ENCODE measurements at regions not wholly inside any gene's neighbourhood (a gene's known extent, or its start where the extent isn't known, plus 50 kb on each side); places are given as distances from the start of the nearest gene placed in this dataset.

GRCh38 chr10:65275296-65275695 is 1650.5 kb upstream of the LRRTM3 start:
- no peak for TF ChIP-seq CTCF (IDR thresholded peaks at IDR 0.05; ENCODE audit: insufficient read depth, low read length, poor library complexity, severe bottlenecking)
- no peak for TF ChIP-seq EZH2phosphoT487 (conservative IDR thresholded peaks at IDR 0.05; ENCODE audit: low read length)
